PC-3 (cell line): ENCODE measurements at regions not wholly inside any gene's neighbourhood (a gene's known extent, or its start where the extent isn't known, plus 50 kb on each side); places are given as distances from the start of the nearest gene placed in this dataset.

Source experiments
- ATAC-seq: fragments of 200-7000 bp; cut with Tn5 transposase; 2 replicates; pipeline ENCODE4 v1.9.1; 2020; ENCODE audit warnings: mild to moderate bottlenecking, moderate library complexity
- BruUV-seq: library from RNA; stranded (reverse); fragments of 400-500 nt; replicated peaks from 2 replicates; lab custom pipeline; 2021; lab: Mats Ljungman, UMichigan
- CTCF ChIA-PET: fragments of 300-600 bp; sonication (Branson Sonifier 250); formaldehyde crosslinking; loops from one replicate; lab custom pipeline; 2022; ENCODE audit warnings: antibody characterized with exemption; lab: Charles Lee
- POLR2A ChIA-PET: fragments of 300-600 bp; sonication (Branson Sonifier 250); formaldehyde crosslinking; loops from one replicate; lab custom pipeline; 2022; ENCODE audit warnings: antibody characterized with exemption; ENCODE audit not compliant: unreplicated experiment; lab: Charles Lee
- DNase-seq: peaks from one replicate; pipeline ENCODE4 v3.0.0-alpha.2; 2015
- H2AFZ ChIP-seq: fragments of 300-600 bp; sonication (generic); 2 replicates; pipeline ENCODE4 v1.6.0; 2016; ENCODE audit warnings: antibody characterized with exemption, low read length
- H3F3A ChIP-seq: fragments of 300-600 bp; sonication (generic); one replicate; pipeline ENCODE4 v1.6.0; 2017; ENCODE audit warnings: antibody characterized with exemption, low read length, control low read depth, mild to moderate bottlenecking; ENCODE audit not compliant: unreplicated experiment
- H3K27ac ChIP-seq: fragments of 300-600 bp; sonication (generic); 2 replicates; pipeline ENCODE4 v1.5.1; 2016; ENCODE audit warnings: mild to moderate bottlenecking, low read length
- H3K27me3 ChIP-seq: fragments of 300-600 bp; sonication (generic); 2 replicates; pipeline ENCODE4 v1.6.1; 2016; ENCODE audit warnings: low read length, mixed read lengths
- H3K36me3 ChIP-seq: fragments of 300-600 bp; sonication (generic); 2 replicates; pipeline ENCODE4 v1.6.1; 2016; ENCODE audit warnings: low read depth, mixed run types, low read length, mixed read lengths
- H3K4me1 ChIP-seq: fragments of 300-600 bp; sonication (generic); 2 replicates; pipeline ENCODE4 v1.5.1; 2016; ENCODE audit warnings: low read length; ENCODE audit not compliant: insufficient read depth
- H3K4me2 ChIP-seq: fragments of 300-600 bp; sonication (generic); 2 replicates; pipeline ENCODE4 v1.6.0; 2016; ENCODE audit warnings: low read length
- H3K4me3 ChIP-seq: fragments of 300-600 bp; sonication (generic); 2 replicates; pipeline ENCODE4 v1.5.1; 2016; ENCODE audit warnings: mild to moderate bottlenecking, low read length, mixed read lengths
- H3K79me2 ChIP-seq: fragments of 300-600 bp; sonication (generic); 2 replicates; pipeline ENCODE4 v1.6.1; 2017; ENCODE audit warnings: low read length, mixed read lengths
- H3K9ac ChIP-seq: fragments of 300-600 bp; sonication (generic); 2 replicates; pipeline ENCODE4 v1.6.0; 2016; ENCODE audit warnings: mild to moderate bottlenecking, low read length
- H3K9me2 ChIP-seq: fragments of 300-600 bp; sonication (generic); replicated peaks from 2 replicates; pipeline ENCODE4 v1.6.1; 2016; ENCODE audit warnings: mixed run types, low read length, mixed read lengths
- H3K9me3 ChIP-seq: fragments of 300-600 bp; sonication (generic); 2 replicates; pipeline ENCODE4 v1.6.1; 2016; ENCODE audit warnings: low read length, mixed read lengths
- H4K20me1 ChIP-seq: fragments of 300-600 bp; sonication (generic); 2 replicates; pipeline ENCODE4 v1.6.1; 2016; ENCODE audit warnings: low read length, mixed read lengths
- CTCF ChIP-seq: fragments of 300-600 bp; sonication (generic); conservative IDR thresholded peaks from 2 replicates; pipeline ENCODE4 v1.5.1; 2017; ENCODE audit warnings: antibody characterized with exemption, low read depth, mild to moderate bottlenecking, low read length
- EZH2 ChIP-seq: fragments of 300-600 bp; sonication (generic); IDR thresholded peaks from one replicate; pipeline ENCODE4 v1.6.1; 2017; ENCODE audit warnings: antibody characterized with exemption, mild to moderate bottlenecking, low read length; ENCODE audit not compliant: unreplicated experiment
- EZH2phosphoT487 ChIP-seq: fragments of 300-600 bp; sonication (generic); IDR thresholded peaks from 2 replicates; pipeline ENCODE4 v1.6.1; 2018; ENCODE audit warnings: mild to moderate bottlenecking, antibody characterized with exemption, low read length, borderline replicate concordance
- intact Hi-C: fragments of 100-400 bp; cut with micrococcal nuclease; formaldehyde crosslinking; loops from 2 replicates; pipeline ENCODE4 v1.9.0; 2023

- no peaks in the 10 kb centered on the region for H4K20me1 ChIP-seq
- no peak for TF ChIP-seq EZH2phosphoT487
- no peak for TF ChIP-seq EZH2
- TF ChIP-seq CTCF = no peak
- no peaks in the 10 kb centered on the region for H3K4me1 ChIP-seq
- no peaks in the 10 kb centered on the region for H3K79me2 ChIP-seq
- H3K27ac ChIP-seq = no peak overlapping the region
- no peaks in the 10 kb centered on the region for H3K27me3 ChIP-seq
- H3K9me3 ChIP-seq = no peaks in the 10 kb centered on the region
- BruUV-seq = no TSS peak
- no peak overlapping the region for H3K9ac ChIP-seq
- no peak overlapping the region for H2AFZ ChIP-seq
- no peak overlapping the region for H3K4me3 ChIP-seq
- no peak overlapping the region for H3K4me2 ChIP-seq
- no peaks in the 10 kb centered on the region for H3K36me3 ChIP-seq
- ChIA-PET CTCF (no interaction called here), POLR2A (no interaction called here)
- intact Hi-C loops = no loop called here
- H3F3A ChIP-seq = no peaks in the 10 kb centered on the region
- H3K9me2 ChIP-seq = no peaks in the 10 kb centered on the region
- DNase-seq = no peak
- ATAC-seq = no peak
These were observed 144.5 kb downstream of the ANKRD7 start for GRCh38 chr7:118368958-118369357.

GRCh38 chr7:118369987-118370386, 145.5 kb downstream of the ANKRD7 start:
- no peak overlapping the region for H3K27ac ChIP-seq
- H3K4me2 ChIP-seq = no peak overlapping the region
- H3K9me3 ChIP-seq = no peaks in the 10 kb centered on the region
- POLR2A ChIA-PET = no interaction called here
- H4K20me1 ChIP-seq = no peaks in the 10 kb centered on the region
- H2AFZ ChIP-seq = no peak overlapping the region
- TF ChIP-seq EZH2phosphoT487 (no peak), EZH2 (no peak)
- ATAC-seq = no peak
- CTCF ChIA-PET = no interaction called here
- H3K4me3 ChIP-seq = no peak overlapping the region
- no peaks in the 10 kb centered on the region for H3K27me3 ChIP-seq
- no peak for DNase-seq
- H3K9me2 ChIP-seq = no peaks in the 10 kb centered on the region
- intact Hi-C loops = no loop called here
- no peaks in the 10 kb centered on the region for H3F3A ChIP-seq
- H3K9ac ChIP-seq = no peak overlapping the region
- no TSS peak for BruUV-seq
- H3K4me1 ChIP-seq = no peaks in the 10 kb centered on the region
- no peaks in the 10 kb centered on the region for H3K79me2 ChIP-seq
- no peaks in the 10 kb centered on the region for H3K36me3 ChIP-seq

GRCh38 chr7:118372530-118372929, 148.0 kb downstream of the ANKRD7 start:
- ATAC-seq = no peak

More at GRCh38 chr7:118372530-118372929, 148.0 kb downstream of the ANKRD7 start:
- no peak for TF ChIP-seq EZH2
- TF ChIP-seq CTCF = no peak
- no peak for TF ChIP-seq EZH2phosphoT487
- H3K9me2 ChIP-seq = no peaks in the 10 kb centered on the region
- no peaks in the 10 kb centered on the region for H3K9me3 ChIP-seq
- CTCF ChIA-PET = no interaction called here
- H3K4me3 ChIP-seq = no peak overlapping the region
- no peak overlapping the region for H2AFZ ChIP-seq
- no peaks in the 10 kb centered on the region for H3K4me1 ChIP-seq
- H3K27me3 ChIP-seq = no peaks in the 10 kb centered on the region
- H3K36me3 ChIP-seq = no peaks in the 10 kb centered on the region
- no peaks in the 10 kb centered on the region for H3F3A ChIP-seq
- H3K9ac ChIP-seq = no peak overlapping the region
- no peaks in the 10 kb centered on the region for H3K79me2 ChIP-seq
- no peak for DNase-seq
- no peak overlapping the region for H3K4me2 ChIP-seq
- no peak overlapping the region for H3K27ac ChIP-seq
- POLR2A ChIA-PET = no interaction called here
- intact Hi-C loops = no loop called here
- BruUV-seq = no TSS peak
- H4K20me1 ChIP-seq = no peaks in the 10 kb centered on the region
